Sciatic nerve (tissue), 2 donors: ENCODE measurements at regions not wholly inside any gene's neighbourhood (a gene's known extent, or its start where the extent isn't known, plus 50 kb on each side); places are given as distances from the start of the nearest gene placed in this dataset.
"Not testable (repeated sequence)": the region's sequence is repeated elsewhere in the genome, so short reads cannot be mapped to it uniquely, and the experiment has no call there.

ENCODE experiments used
- ATAC-seq: fragments of 200-7000 bp; cut with Tn5 transposase; one replicate; pipeline ENCODE4 v1.9.1; 2020; ENCODE audit warnings: mild to moderate bottlenecking, moderate library complexity
- DNase-seq: peaks from one replicate; pipeline ENCODE4 v3.0.0-alpha.2; 2020; ENCODE audit warnings: low spot score
- intact Hi-C: fragments of 100-400 bp; cut with DNase I; formaldehyde crosslinking; loops from one replicate; pipeline ENCODE4 v1.14.2; 2022
- donor health status: DM: no; HTN: no; CAD: no.
- donor health status: DM: no; HTN: no; CAD: no.

GRCh38 chr21:5246416-5246815, 5275.0 kb upstream of the TPTE start:
- ATAC-seq, intact Hi-C loops, DNase-seq: not testable (repeated sequence)

- intact Hi-C loops, DNase-seq, ATAC-seq: not testable (repeated sequence)
Observed at GRCh38 chr21:5247399-5247798, 5274.0 kb upstream of the TPTE start.

GRCh38 chr21:5250128-5250527, 5271.3 kb upstream of the TPTE start:
- intact Hi-C loops, ATAC-seq, DNase-seq: not testable (repeated sequence)

- ATAC-seq, intact Hi-C loops, DNase-seq: not testable (repeated sequence)
Observed at GRCh38 chr21:5251162-5251561, 5270.2 kb upstream of the TPTE start.

GRCh38 chr21:5251866-5252265, 5269.5 kb upstream of the TPTE start:
- ATAC-seq, intact Hi-C loops, DNase-seq: not testable (repeated sequence)
